DOHH2 (cell line): ENCODE measurements at regions not wholly inside any gene's neighbourhood (a gene's known extent, or its start where the extent isn't known, plus 50 kb on each side); places are given as distances from the start of the nearest gene placed in this dataset.

Experiments
- H3F3A ChIP-seq: fragments of 200-600 bp; sonication (generic), shearing (Covaris generic); 2 replicates; pipeline ENCODE4 v1.6.0; 2016; ENCODE audit warnings: antibody characterized with exemption, mild to moderate bottlenecking; ENCODE audit not compliant: control insufficient read depth, insufficient read depth
- H3K27ac ChIP-seq: fragments of 200-600 bp; sonication (generic); 2 replicates; pipeline ENCODE4 v1.5.1; 2014; ENCODE audit warnings: low read depth, mild to moderate bottlenecking, low read length, moderate library complexity
- H3K27me3 ChIP-seq: fragments of 200-600 bp; sonication (generic); 2 replicates; pipeline ENCODE4 v1.6.1; 2014; ENCODE audit warnings: mild to moderate bottlenecking, low read length, mixed read lengths; ENCODE audit not compliant: control insufficient read depth
- H3K36me3 ChIP-seq: fragments of 200-600 bp; sonication (generic); 2 replicates; pipeline ENCODE4 v1.6.1; 2014; ENCODE audit warnings: mild to moderate bottlenecking, low read length, moderate library complexity, mixed read lengths; ENCODE audit not compliant: control insufficient read depth
- H3K4me1 ChIP-seq: fragments of 200-600 bp; sonication (generic); 2 replicates; pipeline ENCODE4 v1.6.1; 2014; ENCODE audit warnings: mild to moderate bottlenecking, low read length, mixed read lengths; ENCODE audit not compliant: control insufficient read depth
- H3K4me2 ChIP-seq: fragments of 200-600 bp; sonication (generic); 2 replicates; pipeline ENCODE4 v1.6.0; 2014; ENCODE audit warnings: mild to moderate bottlenecking, low read length, moderate library complexity
- H3K4me3 ChIP-seq: fragments of 200-600 bp; sonication (generic); 2 replicates; pipeline ENCODE4 v1.5.1; 2014; ENCODE audit warnings: mild to moderate bottlenecking, low read length, mixed read lengths
- H3K79me2 ChIP-seq: fragments of 200-600 bp; sonication (generic); 2 replicates; pipeline ENCODE4 v1.6.1; 2014; ENCODE audit warnings: mild to moderate bottlenecking, low read length, mixed read lengths; ENCODE audit not compliant: control insufficient read depth
- H3K9me2 ChIP-seq: fragments of 200-600 bp; sonication (generic); replicated peaks from 2 replicates; pipeline ENCODE4 v1.6.1; 2014; ENCODE audit warnings: mild to moderate bottlenecking, low read length, mixed read lengths; ENCODE audit not compliant: control insufficient read depth
- H3K9me3 ChIP-seq: fragments of 200-600 bp; sonication (generic); 2 replicates; pipeline ENCODE4 v1.6.1; 2014; ENCODE audit warnings: antibody characterized with exemption, low read length, mixed read lengths; ENCODE audit not compliant: control insufficient read depth, insufficient read depth
- H4K20me1 ChIP-seq: fragments of 200-600 bp; sonication (generic); 2 replicates; pipeline ENCODE4 v1.6.0; 2014; ENCODE audit warnings: low read depth, mild to moderate bottlenecking, antibody characterized with exemption, low read length, moderate library complexity; ENCODE audit not compliant: control insufficient read depth, insufficient read depth
- EZH2phosphoT487 ChIP-seq: fragments of 200-600 bp; sonication (generic); IDR thresholded peaks from 2 replicates; pipeline ENCODE4 v1.6.1; 2017; ENCODE audit warnings: borderline replicate concordance, mild to moderate bottlenecking, antibody characterized with exemption, low read length, moderate library complexity, mixed read lengths
- TF ChIP-seq, protein P1 (sequence below): fragments of 200-600 bp; sonication (generic); IDR thresholded peaks from one replicate; pipeline ENCODE4 v1.5.1; 2014; ENCODE audit warnings: antibody characterized with exemption, mild to moderate bottlenecking, low read depth, low read length; ENCODE audit not compliant: poor library complexity, severe bottlenecking

DNA sequence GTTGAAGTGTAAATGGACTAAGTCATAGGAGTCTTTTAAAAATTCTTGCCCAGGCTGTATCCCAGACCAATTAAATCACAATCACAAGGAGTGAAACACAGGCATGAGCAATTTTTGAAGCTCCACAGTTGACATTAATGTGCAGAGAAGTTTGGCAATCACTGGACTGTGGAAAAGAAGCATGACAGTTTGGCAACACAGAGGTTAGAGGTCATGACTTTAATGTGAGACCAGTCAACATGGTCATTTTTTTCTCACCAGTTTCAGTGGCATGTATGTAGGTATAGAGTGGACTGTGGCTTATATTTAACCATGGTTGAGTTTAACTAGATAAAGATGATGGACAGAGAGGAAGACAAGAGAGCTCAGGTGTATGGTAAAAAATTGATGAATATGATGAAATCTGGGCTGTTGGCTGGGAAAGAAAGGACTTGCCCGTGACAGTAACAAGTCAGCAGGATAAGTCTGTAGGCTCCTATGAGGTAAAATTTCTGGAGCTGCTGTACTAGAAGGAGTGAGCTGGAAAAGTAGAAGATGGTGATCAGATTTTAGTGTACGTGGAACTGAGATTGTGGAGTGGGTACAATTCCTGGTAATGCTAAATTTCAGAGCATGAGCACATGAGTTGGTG is 432.2 kb upstream of the GHITM start:
- Histone ChIP-seq H3K4me2 (no peak overlapping the region), H3K9me2 (no peaks in the 10 kb centered on the region), H3F3A (no peaks in the 10 kb centered on the region), H3K36me3 (no peaks in the 10 kb centered on the region), H3K27me3 (no peaks in the 10 kb centered on the region), H3K4me1 (no peaks in the 10 kb centered on the region), H3K79me2 (no peaks in the 10 kb centered on the region), H3K4me3 (no peak overlapping the region), H4K20me1 (no peaks in the 10 kb centered on the region), H3K9me3 (no peaks in the 10 kb centered on the region), H3K27ac (no peak overlapping the region)
- no peak for TF ChIP-seq EZH2phosphoT487
- TF ChIP-seq, protein P1, sequence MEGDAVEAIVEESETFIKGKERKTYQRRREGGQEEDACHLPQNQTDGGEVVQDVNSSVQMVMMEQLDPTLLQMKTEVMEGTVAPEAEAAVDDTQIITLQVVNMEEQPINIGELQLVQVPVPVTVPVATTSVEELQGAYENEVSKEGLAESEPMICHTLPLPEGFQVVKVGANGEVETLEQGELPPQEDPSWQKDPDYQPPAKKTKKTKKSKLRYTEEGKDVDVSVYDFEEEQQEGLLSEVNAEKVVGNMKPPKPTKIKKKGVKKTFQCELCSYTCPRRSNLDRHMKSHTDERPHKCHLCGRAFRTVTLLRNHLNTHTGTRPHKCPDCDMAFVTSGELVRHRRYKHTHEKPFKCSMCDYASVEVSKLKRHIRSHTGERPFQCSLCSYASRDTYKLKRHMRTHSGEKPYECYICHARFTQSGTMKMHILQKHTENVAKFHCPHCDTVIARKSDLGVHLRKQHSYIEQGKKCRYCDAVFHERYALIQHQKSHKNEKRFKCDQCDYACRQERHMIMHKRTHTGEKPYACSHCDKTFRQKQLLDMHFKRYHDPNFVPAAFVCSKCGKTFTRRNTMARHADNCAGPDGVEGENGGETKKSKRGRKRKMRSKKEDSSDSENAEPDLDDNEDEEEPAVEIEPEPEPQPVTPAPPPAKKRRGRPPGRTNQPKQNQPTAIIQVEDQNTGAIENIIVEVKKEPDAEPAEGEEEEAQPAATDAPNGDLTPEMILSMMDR = no peak

DNA sequence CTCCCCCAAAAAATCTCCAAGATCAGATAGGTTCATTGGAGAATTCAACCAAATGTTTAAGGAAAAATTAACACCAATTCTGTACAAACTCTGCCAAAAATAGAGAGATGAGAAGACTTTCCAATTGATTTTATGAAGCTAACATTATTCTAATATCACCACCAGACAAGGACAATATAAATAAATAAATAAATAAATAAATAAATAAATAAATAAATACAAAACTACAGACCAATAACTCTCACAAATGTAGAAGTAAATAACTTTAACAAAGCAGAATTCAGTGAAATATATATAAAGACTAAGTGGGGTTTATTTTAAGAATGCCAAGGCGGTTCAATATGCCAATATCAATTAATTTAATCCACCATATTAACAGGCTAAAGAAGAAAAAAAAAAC is 425.9 kb upstream of the GHITM start:
- Histone ChIP-seq H3K79me2 (no peaks in the 10 kb centered on the region), H3K4me2 (no peak overlapping the region), H3K4me1 (no peaks in the 10 kb centered on the region), H3K9me2 (no peaks in the 10 kb centered on the region), H3K9me3 (no peaks in the 10 kb centered on the region), H3K27me3 (no peaks in the 10 kb centered on the region), H3F3A (no peaks in the 10 kb centered on the region), H4K20me1 (no peaks in the 10 kb centered on the region), H3K4me3 (no peak overlapping the region), H3K36me3 (no peaks in the 10 kb centered on the region), H3K27ac (no peak overlapping the region)
- no peak for TF ChIP-seq EZH2phosphoT487

DNA sequence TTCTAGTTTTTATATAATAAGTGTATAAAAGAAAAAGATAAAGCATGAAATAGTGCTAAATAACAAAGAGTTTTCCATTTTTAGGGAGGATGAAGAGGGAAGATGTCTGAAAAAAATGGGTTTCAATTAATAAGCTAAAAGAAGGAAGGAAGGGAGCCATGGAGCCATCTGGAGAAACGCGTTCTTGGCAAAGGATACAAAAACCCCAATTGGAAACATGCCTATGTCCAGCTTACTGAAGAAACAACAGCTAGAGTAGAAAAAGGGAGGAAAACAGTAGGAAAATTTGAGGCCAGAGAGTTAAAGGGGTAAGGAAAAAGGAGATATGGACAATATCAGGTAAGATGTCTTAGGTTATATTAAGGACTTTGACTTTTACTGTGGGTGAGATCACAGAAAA is 416.2 kb upstream of the GHITM start:
- no peaks in the 10 kb centered on the region for H3K4me1 ChIP-seq
- no peaks in the 10 kb centered on the region for H3K36me3 ChIP-seq
- H4K20me1 ChIP-seq = no peaks in the 10 kb centered on the region
- H3F3A ChIP-seq = no peaks in the 10 kb centered on the region
- H3K79me2 ChIP-seq = no peaks in the 10 kb centered on the region
- H3K27me3 ChIP-seq = no peaks in the 10 kb centered on the region
- no peak overlapping the region for H3K4me3 ChIP-seq
- H3K9me3 ChIP-seq = no peaks in the 10 kb centered on the region
- H3K27ac ChIP-seq = no peak overlapping the region
- H3K9me2 ChIP-seq = no peaks in the 10 kb centered on the region
- TF ChIP-seq, protein P1 = no peak
- no peak for TF ChIP-seq EZH2phosphoT487
- H3K4me2 ChIP-seq = no peak overlapping the region

DNA sequence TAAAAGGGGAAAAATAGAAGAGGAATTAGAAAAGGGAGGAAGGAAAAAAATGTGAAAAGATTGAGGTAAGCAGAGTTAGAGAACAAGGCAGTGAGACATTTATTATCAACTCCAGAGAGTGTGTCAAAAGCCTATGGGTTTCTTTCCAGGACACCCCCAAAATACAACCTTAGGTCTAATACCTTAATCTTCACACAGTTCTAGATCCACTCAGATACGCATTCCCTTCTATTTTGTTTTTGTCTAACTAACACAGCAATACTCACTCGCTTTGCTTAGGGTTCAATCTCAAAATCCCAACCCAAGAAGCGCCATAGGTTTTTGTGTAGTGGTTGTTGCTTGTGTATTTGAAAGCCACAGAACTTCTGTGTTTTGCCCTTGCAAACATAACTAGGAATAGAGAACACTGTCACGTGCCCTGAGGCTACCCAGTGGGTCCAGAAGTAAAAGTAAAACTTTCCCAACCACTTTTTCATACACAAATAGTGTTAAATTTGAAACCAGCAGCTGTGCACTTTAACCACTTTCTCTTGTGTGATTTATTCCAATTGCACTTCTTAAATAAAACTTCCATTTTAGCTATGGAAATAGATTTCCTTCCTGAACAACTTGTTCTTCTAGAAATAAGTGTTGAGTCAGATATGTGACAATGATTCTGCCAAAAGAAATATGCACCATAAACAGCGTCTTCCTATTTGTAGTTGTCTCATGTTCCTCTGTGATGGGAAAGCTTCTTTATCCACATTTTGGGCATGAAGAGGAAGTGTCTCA is 414.7 kb upstream of the GHITM start:
- Histone ChIP-seq H3K36me3 (no peaks in the 10 kb centered on the region), H4K20me1 (no peaks in the 10 kb centered on the region), H3K9me3 (no peaks in the 10 kb centered on the region), H3K4me2 (no peak overlapping the region), H3F3A (no peaks in the 10 kb centered on the region), H3K27ac (no peak overlapping the region), H3K79me2 (no peaks in the 10 kb centered on the region), H3K27me3 (no peaks in the 10 kb centered on the region), H3K4me3 (no peak overlapping the region), H3K9me2 (no peaks in the 10 kb centered on the region), H3K4me1 (no peaks in the 10 kb centered on the region)
- TF ChIP-seq, protein P1 = no peak
- no peak for TF ChIP-seq EZH2phosphoT487
